Esophagus muscularis mucosa (tissue), 3 donors: ENCODE measurements at regions not wholly inside any gene's neighbourhood (a gene's known extent, or its start where the extent isn't known, plus 50 kb on each side); places are given as distances from the start of the nearest gene placed in this dataset.

ENCODE experiments used
- POLR2A ChIP-seq: fragments of 450-650 bp; IDR thresholded peaks from one replicate; pipeline ENCODE4 v1.6.1; 2017; ENCODE audit warnings: antibody characterized with exemption, moderate library complexity, mild to moderate bottlenecking, low read depth
- TF ChIP-seq, protein P1 (sequence below), 3 experiments: fragments of 200-600 bp in 2 of 3; fragments of 450-650 bp in 1 of 3; sonication (generic) in 2 of 3; IDR thresholded peaks; one replicate each; pipeline ENCODE4 v1.5.1; 2017 to 2019; ENCODE audit warnings: antibody characterized with exemption in 3 of 3, mild to moderate bottlenecking in 2 of 3, moderate library complexity in 1 of 3

DNA sequence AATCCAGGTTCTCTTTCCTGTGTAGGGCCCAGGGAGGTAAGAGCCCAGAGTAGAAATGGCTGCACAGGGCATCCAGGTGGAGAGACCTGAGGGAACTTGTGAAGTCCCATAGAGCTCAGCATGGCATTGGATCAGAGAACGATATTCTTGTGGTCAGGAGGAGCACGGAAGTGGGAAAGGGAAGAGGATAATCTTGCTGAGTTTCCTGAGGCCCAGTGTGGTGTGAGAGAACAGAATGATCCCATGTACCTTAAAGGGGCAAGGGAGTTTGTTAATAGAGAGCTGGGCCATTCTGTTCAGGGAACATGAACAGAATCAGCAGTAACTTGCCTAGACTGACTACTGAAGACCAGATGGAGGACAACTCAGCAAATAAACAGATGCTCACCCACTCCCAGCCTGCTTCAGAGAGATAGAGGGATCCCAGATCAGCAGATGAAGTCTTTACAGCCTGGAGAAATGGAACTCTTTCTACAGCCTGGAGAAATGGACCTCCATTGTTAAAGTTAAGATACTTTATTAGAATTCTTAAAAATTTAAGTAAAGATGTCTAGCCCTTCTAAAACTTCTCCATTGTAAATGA lies 119.7 kb upstream of the ELL2 start:
- TF ChIP-seq, protein P1, sequence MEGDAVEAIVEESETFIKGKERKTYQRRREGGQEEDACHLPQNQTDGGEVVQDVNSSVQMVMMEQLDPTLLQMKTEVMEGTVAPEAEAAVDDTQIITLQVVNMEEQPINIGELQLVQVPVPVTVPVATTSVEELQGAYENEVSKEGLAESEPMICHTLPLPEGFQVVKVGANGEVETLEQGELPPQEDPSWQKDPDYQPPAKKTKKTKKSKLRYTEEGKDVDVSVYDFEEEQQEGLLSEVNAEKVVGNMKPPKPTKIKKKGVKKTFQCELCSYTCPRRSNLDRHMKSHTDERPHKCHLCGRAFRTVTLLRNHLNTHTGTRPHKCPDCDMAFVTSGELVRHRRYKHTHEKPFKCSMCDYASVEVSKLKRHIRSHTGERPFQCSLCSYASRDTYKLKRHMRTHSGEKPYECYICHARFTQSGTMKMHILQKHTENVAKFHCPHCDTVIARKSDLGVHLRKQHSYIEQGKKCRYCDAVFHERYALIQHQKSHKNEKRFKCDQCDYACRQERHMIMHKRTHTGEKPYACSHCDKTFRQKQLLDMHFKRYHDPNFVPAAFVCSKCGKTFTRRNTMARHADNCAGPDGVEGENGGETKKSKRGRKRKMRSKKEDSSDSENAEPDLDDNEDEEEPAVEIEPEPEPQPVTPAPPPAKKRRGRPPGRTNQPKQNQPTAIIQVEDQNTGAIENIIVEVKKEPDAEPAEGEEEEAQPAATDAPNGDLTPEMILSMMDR (IDR thresholded peaks at IDR 0.05) = no peak
- no peak for TF ChIP-seq POLR2A
